Lower leg skin (tissue), 4 donors: ENCODE measurements at regions not wholly inside any gene's neighbourhood (a gene's known extent, or its start where the extent isn't known, plus 50 kb on each side); places are given as distances from the start of the nearest gene placed in this dataset.

Experiments used
- DNase-seq, 2 donors: peaks; one replicate each; pipeline ENCODE4 v3.0.0-alpha.2; 2019; ENCODE audit warnings: low spot score in 2 of 2
- H3K4me3 ChIP-seq: fragments of 200-600 bp; sonication (generic); 2 replicates; pipeline ENCODE4 v1.5.1; 2017; ENCODE audit warnings: mild to moderate bottlenecking, low read depth; ENCODE audit not compliant: poor library complexity, severe bottlenecking
- CTCF ChIP-seq, 3 donors: fragments of 450-650 bp; IDR thresholded peaks; one replicate each; pipeline ENCODE4 v1.5.1; 2016; ENCODE audit warnings: antibody characterized with exemption in 3 of 3, mild to moderate bottlenecking in 3 of 3, moderate library complexity in 2 of 3
- POLR2A ChIP-seq, 2 donors: fragments of 450-650 bp; IDR thresholded peaks; one replicate each; pipeline ENCODE4 v1.6.1; 2016 to 2017; ENCODE audit warnings: antibody characterized with exemption in 2 of 2, mild to moderate bottlenecking in 1 of 2, moderate library complexity in 1 of 2
- WGBS, 2 donors: methylation state at CpG; one replicate each; pipeline ENCODE4 v1.1.5; 2018; 5-methylcytosine and 5-hydroxymethylcytosine counted together
- intact Hi-C: fragments of 100-400 bp; cut with DNase I; formaldehyde crosslinking; loops from one replicate; pipeline ENCODE4 v1.15.0; 2023; ENCODE audit warnings: low total_unique reads

- DNase-seq: no peak
- TF ChIP-seq POLR2A (IDR thresholded peaks at IDR 0.05) (no peak), CTCF (IDR thresholded peaks at IDR 0.05) (no peak)
- no peak overlapping the region for H3K4me3 ChIP-seq
- intact Hi-C loops: no loop called here
- 83 to 86% methylated on average over 17 to 18 of the region's 18 CpGs for WGBS, 2 donors
These were observed 1066.5 kb upstream of the MANEA start for GRCh38 chr6:94510877-94511276.

- H3K4me3 ChIP-seq: no peak overlapping the region
- TF ChIP-seq CTCF (IDR thresholded peaks at IDR 0.05): no peak
- TF ChIP-seq POLR2A (IDR thresholded peaks at IDR 0.05): no peak
- intact Hi-C loops: no loop called here
- 43 to 53% methylated on average over 2 of the region's 2 CpGs for WGBS, 2 donors
- DNase-seq: no peak
These were observed 1075.8 kb upstream of the MANEA start for GRCh38 chr6:94501516-94501915.

DNA sequence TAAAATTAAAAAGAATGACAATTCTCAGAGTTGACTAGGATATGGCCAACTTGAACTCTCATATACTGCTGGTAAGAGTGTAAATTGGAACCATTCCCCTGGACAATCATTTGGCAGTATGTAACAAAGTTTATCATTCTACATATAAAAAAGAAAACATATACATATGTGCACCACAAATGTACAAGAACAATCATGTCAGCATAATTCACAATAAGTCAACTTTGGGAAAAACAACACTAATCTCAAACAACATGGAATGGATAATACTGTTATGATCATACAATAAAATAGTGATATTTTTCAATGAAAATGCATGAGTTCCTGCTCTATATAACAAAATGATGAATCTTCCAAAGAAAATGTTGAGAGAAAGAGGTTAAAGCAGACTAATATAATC is 1078.7 kb upstream of the EPHA7 start:
- no peak overlapping the region for H3K4me3 ChIP-seq
- no peak for TF ChIP-seq POLR2A (IDR thresholded peaks at IDR 0.05)
- no peak for TF ChIP-seq CTCF (IDR thresholded peaks at IDR 0.05)
- DNase-seq: no peak
- intact Hi-C loops: no loop called here

- intact Hi-C loops: no loop called here
- WGBS, 2 donors: 74 to 83% methylated on average over 1 of the region's 1 CpG
- H3K4me3 ChIP-seq: no peak overlapping the region
- DNase-seq: no peak
- TF ChIP-seq CTCF (IDR thresholded peaks at IDR 0.05): no peak
- no peak for TF ChIP-seq POLR2A (IDR thresholded peaks at IDR 0.05)
These were observed 1075.1 kb upstream of the EPHA7 start for GRCh38 chr6:94494500-94494899.

DNA sequence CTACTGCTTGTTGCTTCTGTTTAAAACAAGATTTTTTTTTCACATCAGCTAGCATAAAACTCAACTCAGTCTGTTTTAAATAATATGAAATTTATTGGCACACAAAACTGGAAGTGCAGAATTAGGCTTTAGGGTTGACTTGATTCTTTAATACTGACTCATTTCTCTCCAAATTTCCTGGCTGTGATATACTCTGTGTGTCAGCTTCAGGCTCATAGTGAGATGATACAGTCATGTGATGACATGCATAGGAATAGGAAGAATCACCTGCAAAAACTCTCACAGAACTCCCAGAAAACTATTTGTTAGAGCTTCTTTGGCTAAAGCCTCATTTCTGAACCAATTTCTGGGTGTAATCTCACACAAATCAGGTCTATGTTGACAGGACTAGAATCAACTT is 1068.0 kb upstream of the EPHA7 start:
- intact Hi-C loops: no loop called here

More for the DNA sequence above, 1068.0 kb upstream of the EPHA7 start:
- no peak overlapping the region for H3K4me3 ChIP-seq
- no peak for DNase-seq
- TF ChIP-seq POLR2A (IDR thresholded peaks at IDR 0.05): no peak
- no peak for TF ChIP-seq CTCF (IDR thresholded peaks at IDR 0.05)
